NCI-H82 (cell line): ENCODE measurements at regions not wholly inside any gene's neighbourhood (a gene's known extent, or its start where the extent isn't known, plus 50 kb on each side); places are given as distances from the start of the nearest gene placed in this dataset.
"Not testable (repeated sequence)": the region's sequence is repeated elsewhere in the genome, so short reads cannot be mapped to it uniquely, and the experiment has no call there.

Source experiments
- DNase-seq: peaks from one replicate; lab custom pipeline; 2025; lab: John Stamatoyannopoulos, UW

- no peak for DNase-seq
These were observed 305.4 kb upstream of the SATB1 start for GRCh38 chr3:18730491-18730890.

GRCh38 chr3:18729671-18730070 lies 304.5 kb upstream of the SATB1 start:
- DNase-seq, result no peak

- no peak for DNase-seq
These were observed 300.7 kb upstream of the SATB1 start for GRCh38 chr3:18725668-18726407.

- no peak for DNase-seq
These were observed 299.3 kb upstream of the SATB1 start for GRCh38 chr3:18724456-18724855.

GRCh38 chr3:18723206-18723810 lies 298.2 kb upstream of the SATB1 start:
- DNase-seq, result no peak

GRCh38 chr3:18720543-18720942 lies 295.4 kb upstream of the SATB1 start:
- DNase-seq, result peak; percentile 6

- DNase-seq, result no peak
These were observed 292.5 kb upstream of the SATB1 start for GRCh38 chr3:18717598-18717997.

- DNase-seq, result no peak
These were observed 291.7 kb upstream of the SATB1 start for GRCh38 chr3:18716821-18717220.

GRCh38 chr3:18716101-18716500 lies 291.0 kb upstream of the SATB1 start:
- no peak for DNase-seq

- no peak for DNase-seq
These were observed 290.1 kb upstream of the SATB1 start for GRCh38 chr3:18715208-18715607.

GRCh38 chr3:18713577-18713951 lies 288.4 kb upstream of the SATB1 start:
- no peak for DNase-seq

- no peak for DNase-seq
These were observed 287.8 kb upstream of the SATB1 start for GRCh38 chr3:18712713-18713576.

- no peak for DNase-seq
These were observed 279.2 kb upstream of the SATB1 start for GRCh38 chr3:18704326-18704725.

GRCh38 chr3:18703798-18704197 lies 278.7 kb upstream of the SATB1 start:
- DNase-seq, result no peak

GRCh38 chr3:18693588-18694329 lies 268.6 kb upstream of the SATB1 start:
- DNase-seq, result not testable (repeated sequence)

- no peak for DNase-seq
These were observed 262.1 kb upstream of the SATB1 start for GRCh38 chr3:18687286-18687685.

- no peak for DNase-seq
These were observed 258.8 kb upstream of the SATB1 start for GRCh38 chr3:18683900-18684299.

GRCh38 chr3:18681818-18682345 lies 256.7 kb upstream of the SATB1 start:
- no peak for DNase-seq

GRCh38 chr3:18680758-18681157 lies 255.6 kb upstream of the SATB1 start:
- no peak for DNase-seq

- no peak for DNase-seq
These were observed 254.1 kb upstream of the SATB1 start for GRCh38 chr3:18679238-18679637.

- DNase-seq, result no peak
These were observed 250.1 kb upstream of the SATB1 start for GRCh38 chr3:18675197-18675596.

- no peak for DNase-seq
These were observed 247.4 kb upstream of the SATB1 start for GRCh38 chr3:18672561-18672960.
